PC-3 (cell line): ENCODE measurements at regions not wholly inside any gene's neighbourhood (a gene's known extent, or its start where the extent isn't known, plus 50 kb on each side); places are given as distances from the start of the nearest gene placed in this dataset.

ENCODE experiments used
- ATAC-seq: fragments of 200-7000 bp; cut with Tn5 transposase; 2 replicates; pipeline ENCODE4 v1.9.1; 2020; ENCODE audit warnings: mild to moderate bottlenecking, moderate library complexity
- BruUV-seq: library from RNA; stranded (reverse); fragments of 400-500 nt; replicated peaks from 2 replicates; lab custom pipeline; 2021; lab: Mats Ljungman, UMichigan
- CTCF ChIA-PET: fragments of 300-600 bp; sonication (Branson Sonifier 250); formaldehyde crosslinking; loops from one replicate; lab custom pipeline; 2022; ENCODE audit warnings: antibody characterized with exemption; lab: Charles Lee
- POLR2A ChIA-PET: fragments of 300-600 bp; sonication (Branson Sonifier 250); formaldehyde crosslinking; loops from one replicate; lab custom pipeline; 2022; ENCODE audit warnings: antibody characterized with exemption; ENCODE audit not compliant: unreplicated experiment; lab: Charles Lee
- DNase-seq: peaks from one replicate; pipeline ENCODE4 v3.0.0-alpha.2; 2015
- H2AFZ ChIP-seq: fragments of 300-600 bp; sonication (generic); 2 replicates; pipeline ENCODE4 v1.6.0; 2016; ENCODE audit warnings: antibody characterized with exemption, low read length
- H3F3A ChIP-seq: fragments of 300-600 bp; sonication (generic); one replicate; pipeline ENCODE4 v1.6.0; 2017; ENCODE audit warnings: antibody characterized with exemption, low read length, control low read depth, mild to moderate bottlenecking; ENCODE audit not compliant: unreplicated experiment
- H3K27ac ChIP-seq: fragments of 300-600 bp; sonication (generic); 2 replicates; pipeline ENCODE4 v1.5.1; 2016; ENCODE audit warnings: mild to moderate bottlenecking, low read length
- H3K27me3 ChIP-seq: fragments of 300-600 bp; sonication (generic); 2 replicates; pipeline ENCODE4 v1.6.1; 2016; ENCODE audit warnings: low read length, mixed read lengths
- H3K36me3 ChIP-seq: fragments of 300-600 bp; sonication (generic); 2 replicates; pipeline ENCODE4 v1.6.1; 2016; ENCODE audit warnings: low read depth, mixed run types, low read length, mixed read lengths
- H3K4me1 ChIP-seq: fragments of 300-600 bp; sonication (generic); 2 replicates; pipeline ENCODE4 v1.5.1; 2016; ENCODE audit warnings: low read length; ENCODE audit not compliant: insufficient read depth
- H3K4me2 ChIP-seq: fragments of 300-600 bp; sonication (generic); 2 replicates; pipeline ENCODE4 v1.6.0; 2016; ENCODE audit warnings: low read length
- H3K4me3 ChIP-seq: fragments of 300-600 bp; sonication (generic); 2 replicates; pipeline ENCODE4 v1.5.1; 2016; ENCODE audit warnings: mild to moderate bottlenecking, low read length, mixed read lengths
- H3K79me2 ChIP-seq: fragments of 300-600 bp; sonication (generic); 2 replicates; pipeline ENCODE4 v1.6.1; 2017; ENCODE audit warnings: low read length, mixed read lengths
- H3K9ac ChIP-seq: fragments of 300-600 bp; sonication (generic); 2 replicates; pipeline ENCODE4 v1.6.0; 2016; ENCODE audit warnings: mild to moderate bottlenecking, low read length
- H3K9me2 ChIP-seq: fragments of 300-600 bp; sonication (generic); replicated peaks from 2 replicates; pipeline ENCODE4 v1.6.1; 2016; ENCODE audit warnings: mixed run types, low read length, mixed read lengths
- H3K9me3 ChIP-seq: fragments of 300-600 bp; sonication (generic); 2 replicates; pipeline ENCODE4 v1.6.1; 2016; ENCODE audit warnings: low read length, mixed read lengths
- H4K20me1 ChIP-seq: fragments of 300-600 bp; sonication (generic); 2 replicates; pipeline ENCODE4 v1.6.1; 2016; ENCODE audit warnings: low read length, mixed read lengths
- CTCF ChIP-seq: fragments of 300-600 bp; sonication (generic); conservative IDR thresholded peaks from 2 replicates; pipeline ENCODE4 v1.5.1; 2017; ENCODE audit warnings: antibody characterized with exemption, low read depth, mild to moderate bottlenecking, low read length
- EZH2 ChIP-seq: fragments of 300-600 bp; sonication (generic); IDR thresholded peaks from one replicate; pipeline ENCODE4 v1.6.1; 2017; ENCODE audit warnings: antibody characterized with exemption, mild to moderate bottlenecking, low read length; ENCODE audit not compliant: unreplicated experiment
- EZH2phosphoT487 ChIP-seq: fragments of 300-600 bp; sonication (generic); IDR thresholded peaks from 2 replicates; pipeline ENCODE4 v1.6.1; 2018; ENCODE audit warnings: mild to moderate bottlenecking, antibody characterized with exemption, low read length, borderline replicate concordance
- intact Hi-C: fragments of 100-400 bp; cut with micrococcal nuclease; formaldehyde crosslinking; loops from 2 replicates; pipeline ENCODE4 v1.9.0; 2023

- Histone ChIP-seq H3K4me1 (peaks cover 14% of the 10 kb centered on the region; the same call in 1 of the 2 replicates), H3K4me3 (no peak overlapping the region), H2AFZ (no peak overlapping the region), H3K4me2 (no peak overlapping the region), H3K27me3 (no peaks in the 10 kb centered on the region), H3K9ac (no peak overlapping the region), H3K9me3 (no peaks in the 10 kb centered on the region), H4K20me1 (no peaks in the 10 kb centered on the region), H3F3A (no peaks in the 10 kb centered on the region), H3K27ac (no peak overlapping the region), H3K9me2 (no peaks in the 10 kb centered on the region), H3K79me2 (no peaks in the 10 kb centered on the region), H3K36me3 (no peaks in the 10 kb centered on the region)
- no TSS peak for BruUV-seq
- CTCF ChIA-PET, result no interaction called here
- ATAC-seq (no peak), DNase-seq (no peak)
- POLR2A ChIA-PET, result no interaction called here
- TF ChIP-seq EZH2phosphoT487 (no peak), EZH2 (no peak), CTCF (no peak)
- intact Hi-C loops, result no loop called here
These were observed 280.7 kb downstream of the LPIN1 start for GRCh38 chr2:12027136-12027535.

- CTCF ChIA-PET, result no interaction called here
- H2AFZ ChIP-seq, result no peak overlapping the region
- no peak for TF ChIP-seq CTCF
- no peak for TF ChIP-seq EZH2
- TF ChIP-seq EZH2phosphoT487, result no peak
- H3K4me1 ChIP-seq, result peaks cover 24% of the 10 kb centered on the region
- POLR2A ChIA-PET, result no interaction called here
- H3K4me3 ChIP-seq, result no peak overlapping the region
- no peak overlapping the region for H3K9ac ChIP-seq
- BruUV-seq, result no TSS peak
- no peaks in the 10 kb centered on the region for H4K20me1 ChIP-seq
- no peaks in the 10 kb centered on the region for H3K9me3 ChIP-seq
- intact Hi-C loops, result no loop called here
- no peaks in the 10 kb centered on the region for H3K79me2 ChIP-seq
- no peak overlapping the region for H3K27ac ChIP-seq
- no peak for DNase-seq
- no peaks in the 10 kb centered on the region for H3K36me3 ChIP-seq
- no peak overlapping the region for H3K4me2 ChIP-seq
- H3K9me2 ChIP-seq, result no peaks in the 10 kb centered on the region
- no peaks in the 10 kb centered on the region for H3F3A ChIP-seq
- H3K27me3 ChIP-seq, result no peaks in the 10 kb centered on the region
- no peak for ATAC-seq
These were observed 285.4 kb downstream of the LPIN1 start for GRCh38 chr2:12031866-12032265.

GRCh38 chr2:12032398-12032797 is 286.0 kb downstream of the LPIN1 start:
- ATAC-seq, result no peak; the same call in 1 of the 2 replicates
- BruUV-seq, result no TSS peak
- Histone ChIP-seq H2AFZ (no peak overlapping the region), H3K4me2 (no peak overlapping the region), H3K36me3 (no peaks in the 10 kb centered on the region), H3K79me2 (no peaks in the 10 kb centered on the region), H4K20me1 (no peaks in the 10 kb centered on the region), H3K9ac (no peak overlapping the region), H3K4me1 (peaks cover 24% of the 10 kb centered on the region), H3K27ac (no peak overlapping the region), H3F3A (no peaks in the 10 kb centered on the region), H3K9me2 (no peaks in the 10 kb centered on the region), H3K9me3 (no peaks in the 10 kb centered on the region), H3K4me3 (no peak overlapping the region), H3K27me3 (no peaks in the 10 kb centered on the region)
- intact Hi-C loops, result no loop called here
- no peak for TF ChIP-seq EZH2
- no peak for TF ChIP-seq EZH2phosphoT487
- no peak for TF ChIP-seq CTCF
- ChIA-PET CTCF (interaction anchor here (0.7 kb wide), 1 partner anchor 504 kb away, joined by 5 read pairs; no protein-coding TSS in a partner anchor), POLR2A (no interaction called here)
- no peak for DNase-seq
